ENCODE measurements at regions not wholly inside any gene's neighbourhood (a gene's known extent, or its start where the extent isn't known, plus 50 kb on each side); places are given as distances from the start of the nearest gene placed in this dataset.

DNA sequence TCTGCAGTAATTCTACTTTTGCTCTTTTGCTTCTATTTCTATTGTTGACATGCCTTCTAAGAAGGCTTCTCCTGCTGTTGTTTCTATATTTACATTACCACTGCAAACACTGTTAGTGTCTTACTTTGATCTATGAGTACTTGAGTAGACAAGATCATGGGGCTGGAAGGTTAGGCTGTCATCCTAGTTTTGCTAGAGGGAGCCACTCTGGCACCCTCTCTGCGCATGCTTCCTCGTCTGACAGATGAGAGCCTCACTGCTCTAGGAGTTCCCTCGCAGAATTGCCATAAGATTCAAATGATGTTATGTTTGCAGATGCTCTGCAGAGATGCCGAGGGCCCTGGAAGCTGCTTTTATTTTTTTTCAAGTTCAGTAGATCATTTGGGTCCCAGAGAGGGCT lies 185.6 kb downstream of the RNF144A start:
- no peak for TF ChIP-seq POLR2AphosphoS5 (IDR thresholded peaks at IDR 0.05)
- TF ChIP-seq, protein P1, sequence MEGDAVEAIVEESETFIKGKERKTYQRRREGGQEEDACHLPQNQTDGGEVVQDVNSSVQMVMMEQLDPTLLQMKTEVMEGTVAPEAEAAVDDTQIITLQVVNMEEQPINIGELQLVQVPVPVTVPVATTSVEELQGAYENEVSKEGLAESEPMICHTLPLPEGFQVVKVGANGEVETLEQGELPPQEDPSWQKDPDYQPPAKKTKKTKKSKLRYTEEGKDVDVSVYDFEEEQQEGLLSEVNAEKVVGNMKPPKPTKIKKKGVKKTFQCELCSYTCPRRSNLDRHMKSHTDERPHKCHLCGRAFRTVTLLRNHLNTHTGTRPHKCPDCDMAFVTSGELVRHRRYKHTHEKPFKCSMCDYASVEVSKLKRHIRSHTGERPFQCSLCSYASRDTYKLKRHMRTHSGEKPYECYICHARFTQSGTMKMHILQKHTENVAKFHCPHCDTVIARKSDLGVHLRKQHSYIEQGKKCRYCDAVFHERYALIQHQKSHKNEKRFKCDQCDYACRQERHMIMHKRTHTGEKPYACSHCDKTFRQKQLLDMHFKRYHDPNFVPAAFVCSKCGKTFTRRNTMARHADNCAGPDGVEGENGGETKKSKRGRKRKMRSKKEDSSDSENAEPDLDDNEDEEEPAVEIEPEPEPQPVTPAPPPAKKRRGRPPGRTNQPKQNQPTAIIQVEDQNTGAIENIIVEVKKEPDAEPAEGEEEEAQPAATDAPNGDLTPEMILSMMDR (IDR thresholded peaks at IDR 0.05) = no peak
